Hypothalamus (tissue), 51 donors: ENCODE measurements at regions not wholly inside any gene's neighbourhood (a gene's known extent, or its start where the extent isn't known, plus 50 kb on each side); places are given as distances from the start of the nearest gene placed in this dataset.
"Not testable (repeated sequence)": the region's sequence is repeated elsewhere in the genome, so short reads cannot be mapped to it uniquely, and the experiment has no call there.

Experiments
- DNase-seq, 51 donors: peaks; one replicate each; lab custom pipeline; 2025; lab: John Stamatoyannopoulos, UW

DNA sequence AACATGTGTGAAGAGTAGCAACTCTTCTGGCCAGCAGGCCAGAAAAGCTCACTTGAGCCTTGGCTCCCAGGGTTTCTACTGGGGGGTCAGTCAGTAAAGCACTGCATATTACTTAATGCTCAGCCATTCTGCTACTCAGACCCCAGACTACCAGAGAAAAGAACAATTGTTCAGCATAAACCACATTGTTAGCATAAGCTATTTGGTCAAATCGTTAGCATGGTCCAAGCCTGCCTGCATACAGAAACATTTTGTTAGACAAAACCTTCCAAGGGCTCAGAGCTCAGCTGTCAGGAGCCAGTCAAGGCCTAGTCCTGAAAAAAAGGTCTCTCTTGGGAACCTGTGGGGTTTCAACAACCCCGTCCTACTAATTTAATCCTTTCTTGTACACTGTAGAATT is 449.3 kb downstream of the PRR16 start:
- no peak for DNase-seq

- no peak for DNase-seq
Measured at GRCh38 chr5:120917214-120917758, 453.2 kb downstream of the PRR16 start.

DNA sequence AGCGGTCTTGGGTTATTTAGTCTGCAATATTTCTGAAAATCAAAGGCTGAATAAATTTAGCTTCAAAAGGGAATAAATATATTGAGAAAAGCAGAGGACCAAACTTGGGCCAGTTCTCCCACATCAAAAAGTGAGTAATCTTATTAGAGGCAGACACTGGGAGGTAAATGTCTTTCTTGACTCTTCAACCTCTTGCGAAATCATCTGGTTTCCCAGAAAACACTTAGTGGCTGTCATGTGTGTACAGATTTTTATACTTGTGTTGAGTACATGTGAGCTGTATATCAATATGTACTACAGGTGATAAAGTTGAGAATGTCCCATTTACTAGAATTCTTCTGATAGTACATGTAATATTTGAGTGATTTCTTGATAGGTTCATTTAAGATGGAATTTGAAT is 454.9 kb downstream of the PRR16 start:
- no peak for DNase-seq

DNA sequence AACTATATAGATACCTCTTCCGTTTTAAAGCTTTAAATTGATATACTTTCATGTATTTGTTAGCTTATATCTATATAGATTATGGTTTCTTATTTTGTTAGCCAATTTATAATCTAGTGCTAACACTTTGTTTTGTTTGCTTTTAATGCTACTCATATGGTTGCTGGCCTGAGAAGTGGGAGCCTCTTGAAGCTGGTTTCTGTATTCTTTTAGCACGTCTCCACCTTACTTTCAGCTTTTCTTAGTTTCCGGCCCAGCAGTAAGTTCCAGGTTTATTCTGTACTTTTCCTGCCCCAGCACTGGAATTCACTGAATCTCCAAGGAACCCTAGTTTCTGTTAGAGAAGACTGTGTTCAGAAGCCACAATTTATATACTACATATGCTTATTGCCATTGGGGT is 458.9 kb downstream of the PRR16 start:
- no peak for DNase-seq

GRCh38 chr5:120926471-120926870 is 462.4 kb downstream of the PRR16 start:
- DNase-seq, result no peak

- DNase-seq, result no peak
Measured at GRCh38 chr5:120927950-120928530, 463.9 kb downstream of the PRR16 start.

- DNase-seq, result no peak
Measured at GRCh38 chr5:120932480-120932879, 468.4 kb downstream of the PRR16 start.

DNA sequence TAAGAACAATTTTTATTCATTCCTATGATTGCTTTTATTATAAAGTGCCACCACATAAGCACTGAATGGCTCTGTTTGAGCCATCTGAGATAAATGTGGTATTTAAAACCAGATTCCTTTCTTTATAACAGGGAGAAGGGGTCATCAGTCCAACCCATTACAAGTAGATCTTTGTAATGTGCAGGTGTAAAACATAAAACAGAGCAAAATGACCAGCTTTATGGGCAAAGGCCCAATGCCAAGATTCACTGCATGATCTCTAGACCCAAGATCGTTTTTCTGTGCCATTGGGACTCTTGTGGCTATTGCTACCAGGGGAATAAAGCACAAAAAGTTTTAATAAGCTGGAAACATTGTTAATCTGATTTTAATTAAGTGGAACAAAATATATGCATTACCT is 469.9 kb downstream of the PRR16 start:
- DNase-seq, result no peak

GRCh38 chr5:120936652-120937051 is 472.6 kb downstream of the PRR16 start:
- no peak for DNase-seq

GRCh38 chr5:120938604-120939003 is 474.5 kb downstream of the PRR16 start:
- no peak for DNase-seq

GRCh38 chr5:120942596-120943350 is 478.7 kb downstream of the PRR16 start:
- DNase-seq, result no peak

DNA sequence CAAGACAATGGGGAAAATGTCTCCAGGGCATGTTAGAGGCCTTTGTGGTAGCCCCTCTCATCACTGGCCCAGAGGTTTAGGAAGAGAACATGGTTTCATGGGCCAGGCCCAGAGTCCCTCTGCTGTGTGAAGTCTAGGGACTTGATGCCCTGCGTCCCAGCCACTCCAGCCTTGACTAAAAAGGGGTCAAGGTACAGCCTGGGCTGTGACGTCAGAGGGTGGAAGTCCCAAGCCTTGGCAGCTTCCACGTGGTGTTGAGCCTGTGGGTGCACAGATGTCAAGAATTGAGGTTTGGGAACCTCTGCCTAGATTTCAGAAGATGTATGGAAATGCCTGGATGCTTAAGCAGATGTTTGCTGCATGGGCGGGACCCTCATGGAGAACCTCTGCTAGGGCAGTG is 485.5 kb downstream of the PRR16 start:
- not testable (repeated sequence) for DNase-seq

- DNase-seq, result not testable (repeated sequence)
Measured at GRCh38 chr5:120953445-120953844, 489.3 kb downstream of the PRR16 start.

- DNase-seq, result no peak
Measured at GRCh38 chr5:120954255-120954654, 490.2 kb downstream of the PRR16 start.

- no peak for DNase-seq
Measured at GRCh38 chr5:120955795-120956194, 491.7 kb downstream of the PRR16 start.

- DNase-seq, result no peak
Measured at GRCh38 chr5:120958877-120959485, 494.9 kb downstream of the PRR16 start.

GRCh38 chr5:120960510-120960909 is 496.4 kb downstream of the PRR16 start:
- DNase-seq, result no peak

- no peak for DNase-seq
Measured at GRCh38 chr5:120967366-120967765, 503.3 kb downstream of the PRR16 start.

GRCh38 chr5:120974690-120975089 is 510.6 kb downstream of the PRR16 start:
- DNase-seq, result no peak

GRCh38 chr5:120982351-120982750 is 518.3 kb downstream of the PRR16 start:
- DNase-seq, result no peak

DNA sequence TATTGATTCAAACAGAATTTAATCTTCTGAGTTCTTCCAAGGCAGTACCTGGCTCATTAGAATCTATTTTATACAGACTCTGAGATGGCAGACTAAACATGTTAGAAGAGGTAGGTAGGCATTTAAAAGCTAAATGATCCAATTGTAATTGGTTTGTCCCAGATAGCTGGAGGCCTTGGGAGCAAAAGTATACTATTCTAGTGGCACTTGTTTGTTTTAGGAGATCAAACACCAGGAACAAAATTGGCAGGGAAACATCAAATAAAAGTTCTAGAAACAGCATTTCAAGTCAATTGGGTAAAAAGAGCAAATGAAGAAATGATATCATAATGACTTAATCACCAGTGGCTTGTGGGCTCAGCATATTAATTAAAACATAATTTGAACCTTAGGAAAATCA is 521.4 kb downstream of the PRR16 start:
- no peak for DNase-seq

- DNase-seq, result no peak
Measured at GRCh38 chr5:120988491-120988890, 524.4 kb downstream of the PRR16 start.
